GM19351 (cell line): ENCODE measurements at regions not wholly inside any gene's neighbourhood (a gene's known extent, or its start where the extent isn't known, plus 50 kb on each side); places are given as distances from the start of the nearest gene placed in this dataset.

Experiments used
- ATAC-seq: cut with Tn5 transposase; IDR thresholded peaks from one replicate; pipeline ENCODE4 v1.9.1; 2021; ENCODE audit warnings: mild to moderate bottlenecking, moderate library complexity; ENCODE audit not compliant: unreplicated experiment

DNA sequence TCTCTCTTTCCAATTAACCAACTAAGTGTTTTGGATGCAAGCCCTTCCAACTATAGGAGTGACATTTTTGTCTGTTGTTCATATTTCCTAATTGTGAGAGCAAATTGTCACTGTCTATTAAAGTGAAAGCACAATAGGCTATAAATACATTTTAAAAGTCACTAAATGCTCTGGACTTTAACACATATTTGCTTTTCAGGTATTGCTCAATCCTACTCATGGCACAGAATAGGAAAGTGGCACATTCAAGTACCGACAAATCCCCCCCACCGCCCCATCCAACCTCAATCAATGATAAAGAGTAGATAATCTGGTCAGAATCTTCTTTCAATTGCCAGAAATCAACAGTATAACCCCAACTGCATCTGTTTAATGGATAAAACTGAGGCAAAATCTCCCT, 419.8 kb downstream of the PLK2 start:
- ATAC-seq = no peak

- no peak for ATAC-seq
Observed at GRCh38 chr5:58037899-58038298, 422.0 kb downstream of the PLK2 start.

GRCh38 chr5:58025809-58026208, 434.1 kb downstream of the PLK2 start:
- no peak for ATAC-seq

DNA sequence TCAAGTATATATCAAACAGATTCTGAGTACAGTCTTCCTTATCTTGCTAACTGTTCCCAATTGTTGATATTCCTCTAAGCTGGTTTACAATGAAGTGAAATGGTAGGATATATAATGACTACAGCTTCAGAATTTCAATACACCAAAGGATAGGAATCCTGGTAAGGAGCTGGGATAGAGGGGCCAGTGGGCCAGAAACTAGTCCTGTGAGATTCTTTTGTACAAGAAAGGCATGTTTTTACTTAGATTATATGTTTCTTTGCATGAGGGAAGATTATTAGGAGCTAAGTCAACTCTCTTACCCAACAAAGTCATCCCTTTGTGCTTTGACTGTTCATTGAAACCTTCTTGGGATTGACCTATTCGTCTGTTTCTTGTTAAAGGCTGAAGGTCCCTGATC, 435.7 kb downstream of the PLK2 start:
- ATAC-seq = no peak

GRCh38 chr5:58022055-58022454, 437.8 kb downstream of the PLK2 start:
- ATAC-seq = no peak

DNA sequence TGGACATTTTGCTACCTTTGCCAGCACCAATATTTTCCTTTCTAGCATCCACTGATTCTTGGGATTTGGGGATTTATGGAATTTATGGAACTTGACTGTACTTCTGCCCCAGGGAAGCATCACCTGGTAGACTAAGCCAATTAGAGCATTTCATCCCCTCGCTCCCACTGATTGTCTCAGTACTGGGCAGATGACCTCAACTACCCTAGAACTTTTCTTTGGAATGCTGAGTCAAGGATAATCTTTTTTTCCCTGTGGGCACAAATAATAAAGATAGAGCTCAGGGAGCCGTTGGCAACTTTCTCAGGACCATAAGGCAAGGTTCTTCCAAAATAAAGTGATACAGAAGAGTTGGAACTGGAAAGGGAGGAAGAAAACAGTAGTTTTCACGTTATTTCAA, 438.4 kb downstream of the PLK2 start:
- no peak for ATAC-seq

DNA sequence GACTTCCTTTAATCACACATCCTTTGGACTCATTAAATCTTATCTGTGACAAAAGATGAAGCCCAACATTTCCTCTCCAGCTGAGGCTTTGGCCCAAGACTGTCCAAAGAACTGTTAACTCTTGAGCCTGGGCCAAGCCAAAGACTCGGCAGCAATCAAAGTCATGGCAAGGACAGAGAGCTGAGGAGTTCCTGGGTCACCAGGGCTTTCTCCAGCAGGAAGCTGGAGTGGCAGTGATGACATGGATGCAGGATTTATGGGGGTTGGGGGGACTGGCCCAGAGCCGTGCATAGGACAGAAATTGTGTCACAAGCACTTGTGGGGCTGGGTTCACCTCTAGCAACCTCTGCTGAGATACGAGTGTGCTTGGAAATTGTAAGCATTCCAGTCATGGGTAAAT, 440.3 kb downstream of the PLK2 start:
- no peak for ATAC-seq

GRCh38 chr5:58018016-58018415, 441.9 kb downstream of the PLK2 start:
- no peak for ATAC-seq

- no peak for ATAC-seq
Observed at GRCh38 chr5:58016877-58017276, 443.0 kb downstream of the PLK2 start.

- no peak for ATAC-seq
Observed at GRCh38 chr5:58016358-58016757, 443.5 kb downstream of the PLK2 start.

GRCh38 chr5:58015175-58015574, 444.7 kb downstream of the PLK2 start:
- no peak for ATAC-seq

GRCh38 chr5:58013542-58014258, 446.2 kb downstream of the PLK2 start:
- no peak for ATAC-seq

DNA sequence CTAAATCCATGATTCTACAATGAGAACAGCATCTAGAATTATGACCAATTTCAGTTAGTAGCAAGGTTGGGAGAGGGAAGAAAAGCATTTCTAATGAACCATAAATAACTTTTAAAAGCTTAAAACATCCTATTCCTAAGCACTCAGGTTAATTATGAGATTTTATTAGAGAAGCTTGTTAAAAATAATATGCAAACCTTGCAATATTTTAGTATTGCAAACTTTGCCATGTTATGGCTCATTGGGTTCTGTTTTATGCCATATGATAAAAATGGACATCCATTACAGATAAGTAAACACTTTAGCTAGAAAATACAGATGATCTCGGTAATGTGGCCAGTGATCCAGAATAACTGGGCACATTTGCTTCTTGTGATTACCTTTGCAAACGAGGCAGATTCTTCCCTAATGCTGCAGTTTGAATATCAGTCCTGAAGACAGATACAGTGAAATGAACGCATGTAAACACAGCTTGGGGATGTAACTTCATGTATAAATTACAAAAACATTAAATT, 447.0 kb downstream of the PLK2 start:
- ATAC-seq = no peak

DNA sequence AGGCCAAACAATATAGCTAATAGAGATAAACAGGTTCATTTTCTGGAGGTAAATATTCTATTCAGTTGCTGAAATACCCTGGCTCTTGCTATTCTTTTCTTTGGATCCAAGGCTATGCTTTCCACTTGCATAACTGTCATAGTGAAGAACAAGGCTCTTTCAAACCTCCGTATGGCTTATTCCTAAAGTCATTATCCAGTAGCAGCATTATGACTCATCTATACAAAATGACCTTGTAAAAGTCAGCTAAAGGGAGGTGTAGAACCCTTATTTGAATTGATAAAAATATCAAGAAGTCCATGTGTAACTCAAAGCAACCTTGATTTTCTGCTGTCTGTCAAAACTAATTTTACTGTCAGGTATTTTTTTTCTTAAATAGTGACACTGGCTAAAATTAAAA, 447.8 kb downstream of the PLK2 start:
- no peak for ATAC-seq

GRCh38 chr5:58011301-58011700, 448.6 kb downstream of the PLK2 start:
- ATAC-seq = no peak

GRCh38 chr5:58009754-58010153, 450.1 kb downstream of the PLK2 start:
- no peak for ATAC-seq

GRCh38 chr5:58002323-58002722, 457.6 kb downstream of the PLK2 start:
- ATAC-seq = no peak

DNA sequence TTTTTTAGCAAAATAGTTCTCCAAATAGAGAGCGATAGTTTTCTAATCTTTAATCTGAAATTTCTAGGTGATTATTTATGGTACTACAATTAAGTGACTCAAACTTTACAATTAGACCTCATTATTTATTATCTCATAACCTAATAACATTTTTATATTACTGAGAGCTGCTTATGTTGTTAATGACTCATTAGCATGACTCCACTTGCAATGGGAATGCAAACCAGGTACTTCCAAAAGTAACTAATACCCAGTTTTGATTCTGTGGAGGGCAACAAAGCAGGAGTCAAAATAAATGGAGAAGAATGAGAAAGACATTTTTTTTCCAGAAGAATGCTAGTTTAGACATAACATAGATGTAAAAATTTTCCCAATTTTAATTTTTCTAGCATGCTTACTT, 466.0 kb downstream of the PLK2 start:
- no peak for ATAC-seq

DNA sequence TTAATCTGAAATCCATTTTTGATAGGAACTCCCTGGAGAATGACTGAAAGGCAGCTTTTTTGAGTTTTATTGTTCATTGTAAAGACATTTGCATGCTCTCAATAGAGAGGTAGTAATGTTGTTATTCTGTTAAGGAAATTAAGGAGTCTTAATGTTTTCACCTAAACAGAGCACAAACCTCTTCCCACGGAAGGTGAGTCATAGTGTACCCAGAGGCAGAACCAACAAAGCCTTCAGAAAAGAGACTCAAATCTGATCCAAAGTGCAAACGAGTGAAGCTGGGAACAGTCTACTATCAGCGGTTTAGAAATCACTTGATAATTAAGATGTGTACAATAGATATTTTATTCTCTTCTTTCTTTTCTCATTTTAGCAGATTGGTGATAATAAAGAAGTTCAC, 470.5 kb downstream of the PLK2 start:
- ATAC-seq = no peak

- no peak for ATAC-seq
Observed at GRCh38 chr5:57988813-57989212, 471.1 kb downstream of the PLK2 start.

DNA sequence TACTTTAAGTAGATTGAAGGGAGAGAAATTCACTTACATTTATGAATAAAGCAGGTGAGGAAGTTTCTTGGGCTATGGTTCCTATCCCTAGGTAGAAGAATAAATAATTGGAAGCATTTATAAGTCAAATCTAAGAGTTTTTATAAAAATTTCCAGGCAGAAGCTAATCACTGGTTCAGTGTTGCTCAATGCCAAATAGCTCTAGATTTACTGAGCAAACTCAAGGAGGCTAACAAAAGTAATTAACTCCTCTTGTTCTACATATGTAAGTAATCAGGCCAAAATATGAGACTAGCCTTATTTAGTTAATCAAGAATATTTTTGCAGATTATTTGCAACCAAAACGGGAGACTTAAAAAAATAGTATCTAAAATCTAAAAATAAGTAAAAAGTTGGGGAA, 472.3 kb downstream of the PLK2 start:
- ATAC-seq = no peak

DNA sequence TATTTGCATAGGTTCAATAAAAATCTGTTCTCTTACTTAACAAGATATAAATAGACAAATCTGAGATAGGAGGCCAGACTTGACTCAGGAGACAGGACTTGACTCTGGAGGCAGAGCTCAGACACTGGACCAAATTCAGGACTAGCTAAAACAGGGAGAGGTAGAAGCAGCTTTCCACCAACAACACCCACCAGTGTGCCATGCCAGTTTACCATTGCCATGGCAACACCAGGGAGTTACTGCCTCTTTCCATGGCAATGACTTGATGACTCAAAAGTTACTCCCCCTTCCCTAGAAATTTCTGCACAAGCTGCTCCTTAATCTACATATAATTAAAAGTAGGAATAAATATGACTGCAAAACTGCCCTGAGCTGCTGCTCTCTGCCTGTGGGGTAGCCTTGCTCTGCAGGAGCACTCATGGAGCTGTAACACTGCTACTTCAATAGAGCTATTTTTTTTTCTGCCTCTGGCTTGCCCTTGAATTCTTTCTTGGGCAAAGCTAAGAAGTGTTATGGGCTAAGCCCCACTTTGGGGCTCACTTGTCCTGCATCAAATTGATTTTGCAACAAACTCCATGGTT, 473.0 kb downstream of the PLK2 start:
- no peak for ATAC-seq

GRCh38 chr5:57983426-57983825, 476.5 kb downstream of the PLK2 start:
- ATAC-seq = no peak
